K562 (cell line): ENCODE measurements at regions not wholly inside any gene's neighbourhood (a gene's known extent, or its start where the extent isn't known, plus 50 kb on each side); places are given as distances from the start of the nearest gene placed in this dataset.

ENCODE experiments used
- ATAC-seq: fragments of 200-7000 bp; cut with Tn5 transposase; 3 replicates; pipeline ENCODE4 v1.9.1; 2020; ENCODE audit warnings: moderate library complexity
- BruUV-seq: library from RNA; stranded (reverse); fragments of 400-500 nt; replicated peaks from 2 replicates; lab custom pipeline; 2021; lab: Mats Ljungman, UMichigan
- CTCF ChIA-PET: fragments of 300-600 bp; formaldehyde crosslinking; extraction: SDS; loops from one replicate; lab custom pipeline; 2021; ENCODE audit warnings: low intra/inter-chr PET ratio; lab: Yijun Ruan, JAX
- POLR2A ChIA-PET: fragments of 300-600, 350-650 bp; sonication (Branson Sonifier 250); formaldehyde crosslinking; extraction: SDS; loops from one replicate; lab custom pipeline; 2021; ENCODE audit warnings: antibody characterized with exemption, inconsistent platforms; lab: Yijun Ruan, JAX
- DNase-seq, 4 experiments: peaks; one replicate each; pipeline versions ENCODE4 v3.0.0 to v3.0.0-alpha.2; 2011 to 2018; ENCODE audit warnings: low spot score in 3 of 4, mixed read lengths in 3 of 4; ENCODE audit errors: extremely low read depth in 1 of 4
- FAIRE-seq: peaks from 2 replicates; lab custom pipeline; 2011; peaks lifted over from hg19 to GRCh38; lab: Jason Lieb, UNC
- H2AFZ ChIP-seq: 2 replicates; pipeline ENCODE4 v1.6.0; 2011; ENCODE audit warnings: low read depth, low read length, control low read depth, inconsistent platforms
- H3K27ac ChIP-seq: fragments of 200-600 bp; 3 replicates; pipeline ENCODE4 v1.8.0; 2011; ENCODE audit warnings: low read depth, mild to moderate bottlenecking, control low read depth, inconsistent platforms, low read length, moderate library complexity, mixed read lengths; ENCODE audit errors: extremely low read depth
- H3K27me3 ChIP-seq, 2 experiments: fragments of 300-600 bp in 1 of 2; 2 replicates in 1 of 2; 3 replicates in 1 of 2; pipeline versions ENCODE4 v1.6.0 to v1.8.0; 2011; ENCODE audit warnings: inconsistent platforms in 2 of 2, low read length in 2 of 2, mild to moderate bottlenecking in 1 of 2, mixed read lengths in 1 of 2, moderate library complexity in 1 of 2; ENCODE audit not compliant: control insufficient read depth in 2 of 2, insufficient read depth in 2 of 2
- H3K36me3 ChIP-seq: fragments of 300-600 bp; 3 replicates; pipeline ENCODE4 v1.8.0; 2011; ENCODE audit warnings: mild to moderate bottlenecking, low read length, inconsistent platforms; ENCODE audit not compliant: control insufficient read depth, insufficient read depth
- H3K4me1 ChIP-seq, 2 experiments: fragments of 200-600 bp in 1 of 2; replicated peaks in 1 of 2; 2 replicates in 1 of 2; 3 replicates in 1 of 2; pipeline versions ENCODE4 v1.5.1 to v1.8.0; 2011; ENCODE audit warnings: inconsistent platforms in 2 of 2, low read length in 2 of 2, mild to moderate bottlenecking in 1 of 2, mixed read lengths in 1 of 2, moderate library complexity in 1 of 2; ENCODE audit not compliant: control insufficient read depth in 2 of 2, insufficient read depth in 2 of 2
- H3K4me2 ChIP-seq: 2 replicates; pipeline ENCODE4 v1.6.1; 2011; ENCODE audit warnings: low read length, control low read depth, inconsistent platforms, mixed read lengths; ENCODE audit not compliant: insufficient read depth
- H3K4me3 ChIP-seq: fragments of 200-600 bp; sonication (generic), shearing (Covaris generic); 2 replicates; pipeline ENCODE4 v1.5.1; 2016; ENCODE audit warnings: control low read depth, inconsistent platforms
- H3K79me2 ChIP-seq: fragments of 200-600 bp; 3 replicates; pipeline ENCODE4 v1.8.0; 2011; ENCODE audit warnings: low read length, inconsistent platforms; ENCODE audit not compliant: control insufficient read depth, insufficient read depth
- H3K9ac ChIP-seq, 2 experiments: 2 replicates each; pipeline versions ENCODE4 v1.6.0 to v1.6.1; 2011; ENCODE audit warnings: low read depth in 2 of 2, low read length in 2 of 2, control low read depth in 1 of 2, inconsistent platforms in 1 of 2, mild to moderate bottlenecking in 1 of 2, mixed read lengths in 1 of 2; ENCODE audit not compliant: insufficient read depth in 1 of 2
- H3K9me1 ChIP-seq: one replicate; pipeline ENCODE4 v1.6.0; 2011; ENCODE audit warnings: inconsistent platforms, mild to moderate bottlenecking, low read length, moderate library complexity; ENCODE audit not compliant: control insufficient read depth, insufficient read depth
- H3K9me3 ChIP-seq: replicated peaks from 2 replicates; pipeline ENCODE4 v1.5.1; 2011; ENCODE audit warnings: low read depth, low read length, inconsistent platforms; ENCODE audit not compliant: control insufficient read depth, insufficient read depth
- H4K20me1 ChIP-seq: replicated peaks from 2 replicates; pipeline ENCODE4 v1.6.1; 2011; ENCODE audit warnings: low read length, inconsistent platforms, mixed read lengths; ENCODE audit not compliant: control insufficient read depth, insufficient read depth
- BCL6 ChIP-seq: fragments of 250-450 bp; sonication (Bioruptor Pico); IDR thresholded peaks from 2 replicates; pipeline ENCODE4 v1.4.0; 2020
- WGBS: fragments of 100-300 bp; shearing (Covaris generic); methylation state at CpG from one replicate; pipeline ENCODE4 v1.1.6; 2016; ENCODE audit warnings: low coverage, mixed read lengths; ENCODE audit not compliant: insufficient coverage; ENCODE audit errors: missing lambda C conversion rate; 5-methylcytosine and 5-hydroxymethylcytosine counted together
- in situ Hi-C: fragments of 300-500 bp; cut with MboI; formaldehyde crosslinking; loops from 4 replicates; pipeline ENCODE4 v1.15.0; 2018; ENCODE audit warnings: inconsistent platforms, mixed read lengths
- intact Hi-C: fragments of 100-400 bp; cut with micrococcal nuclease; formaldehyde crosslinking; loops from 2 replicates; pipeline ENCODE4 v1.14.2; 2022

- ChIA-PET CTCF (no interaction called here), POLR2A (interaction anchor here (0.6 to 0.7 kb wide), 2 partner anchors 24 to 1820 kb away, joined by 3 read pairs; partner anchors contain the start of gene HSPA8)
- WGBS: 5% methylated on average over 7 of the region's 12 CpGs
- no peak for TF ChIP-seq BCL6 (CRISPR knock-in tag)
- intact Hi-C loops: no loop called here
- peaks cover 0 to 9% of the 10 kb centered on the region in 2 experiments; a peak in 2 of 5 replicates for H3K4me1 ChIP-seq
- peaks cover 0 to 17% of the 10 kb centered on the region in 2 experiments; a peak in 1 of 5 replicates for H3K27me3 ChIP-seq
- FAIRE-seq (no peak), ATAC-seq (no peak), DNase-seq (no peak)
- no peaks in the 10 kb centered on the region for H3K36me3 ChIP-seq
- no peak overlapping the region for H3K27ac ChIP-seq
- H3K79me2 ChIP-seq: no peaks in the 10 kb centered on the region
- in situ Hi-C loops: loop anchor here (10.0 kb wide), 1 partner anchor 353 kb away; no protein-coding TSS in a partner anchor
- no peak overlapping the region for H3K9ac ChIP-seq
- H3K4me3 ChIP-seq: no peak overlapping the region
- H4K20me1 ChIP-seq: no peaks in the 10 kb centered on the region
- no TSS peak for BruUV-seq
- no peak overlapping the region for H2AFZ ChIP-seq
- H3K4me2 ChIP-seq: no peak overlapping the region
- H3K9me3 ChIP-seq: no peaks in the 10 kb centered on the region
- no peaks in the 10 kb centered on the region for H3K9me1 ChIP-seq
These were observed 51.0 kb upstream of the SC5D start for GRCh38 chr11:121241343-121242211.
